GM23338 (cell line): ENCODE measurements at regions not wholly inside any gene's neighbourhood (a gene's known extent, or its start where the extent isn't known, plus 50 kb on each side); places are given as distances from the start of the nearest gene placed in this dataset.
A peak's percentile ranks its signal among the peaks of the same experiment; 100 is the strongest.

ENCODE experiments used
- ATAC-seq: fragments of 200-7000 bp; cut with Tn5 transposase; 3 replicates; pipeline ENCODE4 v1.9.1; 2020
- DNase-seq: peaks from one replicate; pipeline ENCODE4 v3.0.0-alpha.2; 2015; ENCODE audit warnings: low spot score
- H2AFZ ChIP-seq: fragments of 200-600 bp; sonication (generic); 2 replicates; pipeline ENCODE4 v1.8.0; 2016; ENCODE audit warnings: antibody characterized with exemption, mild to moderate bottlenecking, moderate library complexity
- H3F3A ChIP-seq: fragments of 200-600 bp; sonication (generic); replicated peaks from 2 replicates; pipeline ENCODE4 v1.8.0; 2017; ENCODE audit warnings: antibody characterized with exemption, mixed run types, low read depth
- H3K27ac ChIP-seq: fragments of 200-600 bp; sonication (generic); 2 replicates; pipeline ENCODE4 v1.6.1; 2016; ENCODE audit warnings: low read depth
- H3K27me3 ChIP-seq: fragments of 200-600 bp; sonication (generic); 2 replicates; pipeline ENCODE4 v1.8.0; 2016; ENCODE audit warnings: mild to moderate bottlenecking, mixed run types, moderate library complexity; ENCODE audit not compliant: insufficient read depth
- H3K36me3 ChIP-seq: fragments of 200-600 bp; sonication (generic); 2 replicates; pipeline ENCODE4 v1.8.0; 2016; ENCODE audit warnings: mild to moderate bottlenecking; ENCODE audit not compliant: insufficient read depth
- H3K4me1 ChIP-seq: fragments of 200-600 bp; sonication (generic); 2 replicates; pipeline ENCODE4 v1.8.0; 2016; ENCODE audit warnings: mild to moderate bottlenecking, moderate library complexity; ENCODE audit not compliant: insufficient read depth
- H3K4me2 ChIP-seq: fragments of 200-600 bp; sonication (generic); 2 replicates; pipeline ENCODE4 v1.7.1; 2017; ENCODE audit warnings: mixed run types
- H3K4me3 ChIP-seq: fragments of 200-600 bp; sonication (generic); 2 replicates; pipeline ENCODE4 v1.6.1; 2016; ENCODE audit warnings: mixed run types
- H3K79me2 ChIP-seq: fragments of 200-600 bp; sonication (generic); replicated peaks from 2 replicates; pipeline ENCODE4 v1.8.0; 2017; ENCODE audit warnings: mild to moderate bottlenecking; ENCODE audit not compliant: insufficient read depth
- H3K9me2 ChIP-seq: fragments of 200-600 bp; sonication (generic); 2 replicates; pipeline ENCODE4 v1.8.0; 2017; ENCODE audit not compliant: insufficient read depth
- H4K20me1 ChIP-seq: fragments of 200-600 bp; sonication (generic); replicated peaks from 2 replicates; pipeline ENCODE4 v1.8.0; 2017; ENCODE audit warnings: mild to moderate bottlenecking; ENCODE audit not compliant: insufficient read depth
- H3K27ac Mint-ChIP-seq: 2 replicates; pipeline ENCODE4 v1.8.0; 2020; ENCODE audit warnings: inconsistent platforms, mild to moderate bottlenecking, moderate library complexity, mixed read lengths
- H3K27me3 Mint-ChIP-seq: 3 replicates; pipeline ENCODE4 v1.8.0; 2022; ENCODE audit warnings: low read depth, mild to moderate bottlenecking, moderate library complexity, mixed read lengths, inconsistent platforms; ENCODE audit not compliant: insufficient read depth, poor library complexity
- H3K36me3 Mint-ChIP-seq: 3 replicates; pipeline ENCODE4 v1.8.0; 2021; ENCODE audit warnings: low read depth, mild to moderate bottlenecking, inconsistent platforms, moderate library complexity, mixed read lengths
- H3K4me1 Mint-ChIP-seq: 3 replicates; pipeline ENCODE4 v1.8.0; 2020; ENCODE audit warnings: mild to moderate bottlenecking, inconsistent platforms, mixed read lengths
- H3K4me3 Mint-ChIP-seq: 3 replicates; pipeline ENCODE4 v1.8.0; 2021; ENCODE audit warnings: moderate library complexity, mild to moderate bottlenecking, inconsistent platforms, mixed read lengths
- H3K9me3 Mint-ChIP-seq: 3 replicates; pipeline ENCODE4 v1.8.0; 2020; ENCODE audit warnings: moderate library complexity, mild to moderate bottlenecking, inconsistent platforms, mixed read lengths
- EZH2phosphoT487 ChIP-seq: fragments of 200-600 bp; sonication (generic); IDR thresholded peaks from one replicate; pipeline ENCODE4 v1.8.1; 2018; ENCODE audit warnings: antibody characterized with exemption; ENCODE audit not compliant: unreplicated experiment
- NANOG ChIP-seq: IDR thresholded peaks from 2 replicates; pipeline ENCODE4 v1.6.1; 2016; ENCODE audit warnings: antibody characterized with exemption, borderline replicate concordance
- POLR2AphosphoS5 ChIP-seq: IDR thresholded peaks from 2 replicates; pipeline ENCODE4 v1.6.1; 2016; ENCODE audit warnings: antibody characterized with exemption, low read depth
- ZNF331 ChIP-seq: fragments of 250-450 bp; sonication (Bioruptor Pico); IDR thresholded peaks from 2 replicates; pipeline ENCODE4 v1.5.0; 2020; ENCODE audit warnings: low read depth, mild to moderate bottlenecking, moderate library complexity
- TF ChIP-seq, protein P1 (sequence below): fragments of 250-450 bp; sonication (Bioruptor Pico); IDR thresholded peaks from 2 replicates; pipeline ENCODE4 v1.5.0; 2020; ENCODE audit warnings: mild to moderate bottlenecking, moderate library complexity
- TF ChIP-seq, protein P2 (sequence below): IDR thresholded peaks from one replicate; pipeline ENCODE4 v1.6.1; 2018; ENCODE audit warnings: antibody characterized with exemption; ENCODE audit not compliant: unreplicated experiment

DNA sequence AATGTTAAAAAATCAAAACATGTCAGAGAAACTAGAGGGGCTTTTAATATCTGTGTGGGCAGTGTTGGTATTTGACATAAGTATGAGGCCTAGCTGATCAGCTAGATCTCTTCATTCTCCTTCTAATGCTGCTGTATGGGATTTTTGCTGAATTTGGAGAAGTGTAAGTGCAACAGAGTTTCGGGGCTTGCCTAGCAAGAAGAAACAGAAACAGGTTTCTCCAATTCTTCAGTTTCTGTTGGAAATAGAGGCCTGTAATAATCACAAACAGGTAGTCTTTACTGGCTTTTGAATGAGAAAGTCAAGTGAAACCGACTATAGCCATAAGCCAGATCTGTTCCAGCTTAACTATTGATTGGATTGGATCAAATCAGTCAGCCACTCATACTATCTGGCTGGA is 96.4 kb upstream of the PCLO start (continued):
- TF ChIP-seq, protein P1, sequence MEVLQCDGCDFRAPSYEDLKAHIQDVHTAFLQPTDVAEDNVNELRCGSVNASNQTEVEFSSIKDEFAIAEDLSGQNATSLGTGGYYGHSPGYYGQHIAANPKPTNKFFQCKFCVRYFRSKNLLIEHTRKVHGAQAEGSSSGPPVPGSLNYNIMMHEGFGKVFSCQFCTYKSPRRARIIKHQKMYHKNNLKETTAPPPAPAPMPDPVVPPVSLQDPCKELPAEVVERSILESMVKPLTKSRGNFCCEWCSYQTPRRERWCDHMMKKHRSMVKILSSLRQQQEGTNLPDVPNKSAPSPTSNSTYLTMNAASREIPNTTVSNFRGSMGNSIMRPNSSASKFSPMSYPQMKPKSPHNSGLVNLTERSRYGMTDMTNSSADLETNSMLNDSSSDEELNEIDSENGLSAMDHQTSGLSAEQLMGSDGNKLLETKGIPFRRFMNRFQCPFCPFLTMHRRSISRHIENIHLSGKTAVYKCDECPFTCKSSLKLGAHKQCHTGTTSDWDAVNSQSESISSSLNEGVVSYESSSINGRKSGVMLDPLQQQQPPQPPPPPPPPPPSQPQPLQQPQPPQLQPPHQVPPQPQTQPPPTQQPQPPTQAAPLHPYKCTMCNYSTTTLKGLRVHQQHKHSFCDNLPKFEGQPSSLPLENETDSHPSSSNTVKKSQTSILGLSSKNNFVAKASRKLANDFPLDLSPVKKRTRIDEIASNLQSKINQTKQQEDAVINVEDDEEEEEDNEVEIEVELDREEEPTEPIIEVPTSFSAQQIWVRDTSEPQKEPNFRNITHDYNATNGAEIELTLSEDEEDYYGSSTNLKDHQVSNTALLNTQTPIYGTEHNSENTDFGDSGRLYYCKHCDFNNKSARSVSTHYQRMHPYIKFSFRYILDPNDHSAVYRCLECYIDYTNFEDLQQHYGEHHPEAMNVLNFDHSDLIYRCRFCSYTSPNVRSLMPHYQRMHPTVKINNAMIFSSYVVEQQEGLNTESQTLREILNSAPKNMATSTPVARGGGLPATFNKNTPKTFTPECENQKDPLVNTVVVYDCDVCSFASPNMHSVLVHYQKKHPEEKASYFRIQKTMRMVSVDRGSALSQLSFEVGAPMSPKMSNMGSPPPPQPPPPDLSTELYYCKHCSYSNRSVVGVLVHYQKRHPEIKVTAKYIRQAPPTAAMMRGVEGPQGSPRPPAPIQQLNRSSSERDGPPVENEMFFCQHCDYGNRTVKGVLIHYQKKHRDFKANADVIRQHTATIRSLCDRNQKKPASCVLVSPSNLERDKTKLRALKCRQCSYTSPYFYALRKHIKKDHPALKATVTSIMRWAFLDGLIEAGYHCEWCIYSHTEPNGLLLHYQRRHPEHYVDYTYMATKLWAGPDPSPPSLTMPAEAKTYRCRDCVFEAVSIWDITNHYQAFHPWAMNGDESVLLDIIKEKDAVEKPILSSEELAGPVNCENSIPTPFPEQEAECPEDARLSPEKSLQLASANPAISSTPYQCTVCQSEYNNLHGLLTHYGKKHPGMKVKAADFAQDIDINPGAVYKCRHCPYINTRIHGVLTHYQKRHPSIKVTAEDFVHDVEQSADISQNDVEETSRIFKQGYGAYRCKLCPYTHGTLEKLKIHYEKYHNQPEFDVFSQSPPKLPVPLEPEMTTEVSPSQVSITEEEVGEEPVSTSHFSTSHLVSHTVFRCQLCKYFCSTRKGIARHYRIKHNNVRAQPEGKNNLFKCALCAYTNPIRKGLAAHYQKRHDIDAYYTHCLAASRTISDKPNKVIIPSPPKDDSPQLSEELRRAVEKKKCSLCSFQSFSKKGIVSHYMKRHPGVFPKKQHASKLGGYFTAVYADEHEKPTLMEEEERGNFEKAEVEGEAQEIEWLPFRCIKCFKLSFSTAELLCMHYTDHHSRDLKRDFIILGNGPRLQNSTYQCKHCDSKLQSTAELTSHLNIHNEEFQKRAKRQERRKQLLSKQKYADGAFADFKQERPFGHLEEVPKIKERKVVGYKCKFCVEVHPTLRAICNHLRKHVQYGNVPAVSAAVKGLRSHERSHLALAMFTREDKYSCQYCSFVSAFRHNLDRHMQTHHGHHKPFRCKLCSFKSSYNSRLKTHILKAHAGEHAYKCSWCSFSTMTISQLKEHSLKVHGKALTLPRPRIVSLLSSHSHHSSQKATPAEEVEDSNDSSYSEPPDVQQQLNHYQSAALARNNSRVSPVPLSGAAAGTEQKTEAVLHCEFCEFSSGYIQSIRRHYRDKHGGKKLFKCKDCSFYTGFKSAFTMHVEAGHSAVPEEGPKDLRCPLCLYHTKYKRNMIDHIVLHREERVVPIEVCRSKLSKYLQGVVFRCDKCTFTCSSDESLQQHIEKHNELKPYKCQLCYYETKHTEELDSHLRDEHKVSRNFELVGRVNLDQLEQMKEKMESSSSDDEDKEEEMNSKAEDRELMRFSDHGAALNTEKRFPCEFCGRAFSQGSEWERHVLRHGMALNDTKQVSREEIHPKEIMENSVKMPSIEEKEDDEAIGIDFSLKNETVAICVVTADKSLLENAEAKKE (CRISPR knock-in tag): no peak
- TF ChIP-seq EZH2phosphoT487: no peak
- TF ChIP-seq POLR2AphosphoS5: no peak

DNA sequence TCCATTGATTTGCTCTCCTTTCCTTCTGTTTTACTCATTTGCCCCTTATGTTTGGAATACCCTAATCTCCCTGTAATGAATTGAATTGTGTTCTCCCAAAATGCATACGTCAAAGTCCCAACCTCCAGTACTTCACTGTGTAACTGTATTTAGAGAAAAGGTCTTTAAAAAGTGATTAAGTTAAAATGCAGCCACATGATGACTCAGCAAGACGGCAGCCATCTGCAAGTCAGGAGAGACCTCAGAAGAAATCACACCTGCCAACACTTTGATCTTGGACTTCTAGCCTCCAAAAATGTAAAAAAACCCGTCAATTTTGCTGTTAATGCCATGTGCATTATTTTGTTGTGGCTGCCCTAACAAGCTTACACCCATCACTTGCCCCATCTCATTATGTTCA is 85.3 kb upstream of the PCLO start:
- no peaks in the 10 kb centered on the region for H3K36me3 ChIP-seq
- H3K9me3 Mint-ChIP-seq: peaks cover 8% of the 10 kb centered on the region; the same call in 1 of the 3 replicates
- ATAC-seq: no peak
- peak overlapping the region; percentile 87 for H3K27ac Mint-ChIP-seq
- H3K4me1 ChIP-seq: no peaks in the 10 kb centered on the region
- peaks cover 3% of the 10 kb centered on the region; the same call in 1 of the 3 replicates for H3K36me3 Mint-ChIP-seq
- H3K27me3 ChIP-seq: no peaks in the 10 kb centered on the region
- no peaks in the 10 kb centered on the region for H3F3A ChIP-seq
- no peak overlapping the region for H3K4me3 Mint-ChIP-seq
- no peaks in the 10 kb centered on the region for H3K27me3 Mint-ChIP-seq
- no peaks in the 10 kb centered on the region for H3K79me2 ChIP-seq
- no peak overlapping the region for H3K4me3 ChIP-seq
- H4K20me1 ChIP-seq: no peaks in the 10 kb centered on the region
- no peaks in the 10 kb centered on the region for H3K9me2 ChIP-seq
- no peak overlapping the region for H3K4me2 ChIP-seq
- H3K27ac ChIP-seq: no peak overlapping the region
- peak; percentile 12 for DNase-seq
- peak overlapping the region; percentile 49; the same call in 1 of the 2 replicates for H2AFZ ChIP-seq
- peaks cover 2% of the 10 kb centered on the region; the same call in 2 of the 3 replicates for H3K4me1 Mint-ChIP-seq
- TF ChIP-seq EZH2phosphoT487 (no peak), NANOG (no peak), ZNF331 (CRISPR knock-in tag) (no peak)
- TF ChIP-seq, protein P1 (CRISPR knock-in tag): no peak
- TF ChIP-seq, protein P2, sequence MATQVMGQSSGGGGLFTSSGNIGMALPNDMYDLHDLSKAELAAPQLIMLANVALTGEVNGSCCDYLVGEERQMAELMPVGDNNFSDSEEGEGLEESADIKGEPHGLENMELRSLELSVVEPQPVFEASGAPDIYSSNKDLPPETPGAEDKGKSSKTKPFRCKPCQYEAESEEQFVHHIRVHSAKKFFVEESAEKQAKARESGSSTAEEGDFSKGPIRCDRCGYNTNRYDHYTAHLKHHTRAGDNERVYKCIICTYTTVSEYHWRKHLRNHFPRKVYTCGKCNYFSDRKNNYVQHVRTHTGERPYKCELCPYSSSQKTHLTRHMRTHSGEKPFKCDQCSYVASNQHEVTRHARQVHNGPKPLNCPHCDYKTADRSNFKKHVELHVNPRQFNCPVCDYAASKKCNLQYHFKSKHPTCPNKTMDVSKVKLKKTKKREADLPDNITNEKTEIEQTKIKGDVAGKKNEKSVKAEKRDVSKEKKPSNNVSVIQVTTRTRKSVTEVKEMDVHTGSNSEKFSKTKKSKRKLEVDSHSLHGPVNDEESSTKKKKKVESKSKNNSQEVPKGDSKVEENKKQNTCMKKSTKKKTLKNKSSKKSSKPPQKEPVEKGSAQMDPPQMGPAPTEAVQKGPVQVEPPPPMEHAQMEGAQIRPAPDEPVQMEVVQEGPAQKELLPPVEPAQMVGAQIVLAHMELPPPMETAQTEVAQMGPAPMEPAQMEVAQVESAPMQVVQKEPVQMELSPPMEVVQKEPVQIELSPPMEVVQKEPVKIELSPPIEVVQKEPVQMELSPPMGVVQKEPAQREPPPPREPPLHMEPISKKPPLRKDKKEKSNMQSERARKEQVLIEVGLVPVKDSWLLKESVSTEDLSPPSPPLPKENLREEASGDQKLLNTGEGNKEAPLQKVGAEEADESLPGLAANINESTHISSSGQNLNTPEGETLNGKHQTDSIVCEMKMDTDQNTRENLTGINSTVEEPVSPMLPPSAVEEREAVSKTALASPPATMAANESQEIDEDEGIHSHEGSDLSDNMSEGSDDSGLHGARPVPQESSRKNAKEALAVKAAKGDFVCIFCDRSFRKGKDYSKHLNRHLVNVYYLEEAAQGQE: no peak
